COLO668 (cell line): ENCODE measurements at regions not wholly inside any gene's neighbourhood (a gene's known extent, or its start where the extent isn't known, plus 50 kb on each side); places are given as distances from the start of the nearest gene placed in this dataset.

ENCODE experiments used
- DNase-seq: peaks from one replicate; lab custom pipeline; 2025; ENCODE audit not compliant: unreplicated experiment; lab: John Stamatoyannopoulos, UW

DNA sequence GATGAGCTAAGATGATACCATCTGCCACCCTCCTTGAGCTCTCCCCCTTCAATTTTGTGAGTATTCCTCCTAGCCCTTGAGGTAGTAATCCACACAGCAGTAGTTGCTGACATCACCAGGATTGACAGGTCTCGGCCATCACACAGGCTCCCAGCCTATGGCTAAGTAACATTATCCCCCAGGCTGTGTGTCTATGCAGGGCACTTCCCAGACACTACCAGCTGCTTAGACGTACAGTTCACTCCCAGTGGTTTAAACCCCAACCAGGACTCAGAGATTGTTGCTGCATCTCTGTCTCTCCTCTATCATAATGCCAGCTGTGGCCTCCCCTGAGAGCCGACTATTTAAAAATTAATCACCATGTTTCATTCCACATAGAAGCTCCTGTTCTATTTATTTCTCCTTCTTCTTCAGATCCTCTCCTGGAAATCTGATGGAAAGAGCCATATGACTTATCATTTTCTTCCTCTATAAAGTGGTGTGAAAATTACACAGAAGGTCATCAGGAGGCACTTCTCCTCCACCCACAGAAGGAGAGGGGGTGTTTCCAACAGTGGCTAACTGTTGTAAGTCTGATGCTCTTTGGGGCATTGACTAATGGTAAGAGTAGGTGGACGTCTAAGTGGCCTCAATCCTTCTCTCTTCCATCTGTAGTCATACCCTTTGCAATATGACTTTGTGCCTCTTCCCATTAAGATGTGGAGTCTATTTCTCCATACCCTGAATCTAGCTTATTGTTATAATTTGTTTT, 396.3 kb downstream of the SETD4 start:
- no peak for DNase-seq

DNA sequence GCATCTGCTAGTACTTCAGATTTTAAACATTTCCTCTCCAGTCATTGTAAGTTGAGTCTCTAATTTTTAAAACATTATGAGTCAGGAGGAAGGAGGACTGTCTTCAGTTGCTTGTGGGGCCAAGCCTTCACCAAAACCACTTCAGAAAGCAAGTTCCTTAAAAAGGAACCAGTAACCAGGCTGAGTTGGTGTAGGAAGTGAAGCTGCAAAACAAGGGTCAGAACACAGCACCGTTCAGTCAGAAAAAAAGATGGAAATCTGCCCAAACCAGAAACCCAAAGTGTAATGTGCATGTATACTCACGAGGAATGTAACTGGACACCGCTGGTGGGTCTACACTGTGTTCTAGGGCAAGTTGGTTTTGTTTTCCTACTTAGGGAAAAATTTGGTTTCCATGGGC, 402.1 kb downstream of the SETD4 start:
- no peak for DNase-seq

DNA sequence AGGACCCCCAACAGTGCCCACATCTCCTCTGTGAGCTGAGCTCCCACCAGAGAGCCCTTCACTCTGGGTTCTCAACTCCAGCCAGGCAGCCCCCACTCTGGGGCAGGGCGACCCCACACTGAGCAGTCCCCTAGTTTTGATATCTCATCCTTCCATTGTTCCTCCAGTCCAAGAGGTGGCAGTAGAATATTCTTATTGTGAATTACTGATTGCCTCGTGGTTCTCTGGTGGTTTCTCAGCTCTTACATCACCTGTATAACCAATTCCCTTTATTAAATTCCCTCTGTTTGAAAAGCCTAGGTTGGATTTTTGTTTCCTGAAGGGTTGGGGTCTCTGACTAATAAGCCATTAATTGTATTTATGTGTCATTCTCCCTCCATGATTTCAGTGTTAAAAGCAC, 407.5 kb downstream of the SETD4 start:
- no peak for DNase-seq

DNA sequence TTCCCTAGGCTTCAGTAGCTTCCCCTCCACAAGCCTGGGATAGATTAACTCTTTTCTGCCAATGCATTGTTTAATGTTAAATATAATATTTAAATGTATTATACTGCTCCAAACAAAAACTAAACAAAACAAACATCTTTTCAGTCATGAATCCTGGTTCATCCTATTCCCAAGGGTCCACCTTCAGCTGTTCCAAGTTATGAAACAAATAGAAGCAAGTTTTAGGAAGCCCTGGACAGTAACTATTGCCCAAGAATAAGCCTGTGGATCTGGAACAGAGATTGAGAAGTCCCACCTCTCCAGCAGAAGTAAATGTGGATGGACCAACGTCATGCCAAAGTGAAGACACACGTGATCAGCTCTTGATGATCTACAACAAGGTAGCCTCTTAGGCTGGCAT, 408.1 kb downstream of the SETD4 start:
- no peak for DNase-seq

DNA sequence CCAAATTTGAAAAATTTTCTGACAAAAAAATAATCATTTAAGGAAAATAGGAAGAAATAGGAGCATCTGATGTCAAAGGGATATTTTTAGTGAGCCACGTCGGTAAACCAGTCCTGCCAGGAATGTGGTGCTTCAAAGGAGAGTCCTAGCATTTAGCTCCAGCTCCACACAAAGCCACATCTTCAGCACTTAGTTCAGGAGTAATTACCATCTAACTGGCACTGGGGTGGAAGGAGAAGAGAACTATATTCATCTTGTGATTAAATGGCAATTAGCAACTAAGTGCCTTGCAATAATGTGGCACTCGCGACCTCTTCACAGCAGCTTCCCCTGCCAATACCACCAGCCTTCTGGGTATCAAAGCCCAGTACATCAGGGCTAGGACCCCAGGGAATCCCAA, 409.1 kb downstream of the SETD4 start:
- DNase-seq = no peak

DNA sequence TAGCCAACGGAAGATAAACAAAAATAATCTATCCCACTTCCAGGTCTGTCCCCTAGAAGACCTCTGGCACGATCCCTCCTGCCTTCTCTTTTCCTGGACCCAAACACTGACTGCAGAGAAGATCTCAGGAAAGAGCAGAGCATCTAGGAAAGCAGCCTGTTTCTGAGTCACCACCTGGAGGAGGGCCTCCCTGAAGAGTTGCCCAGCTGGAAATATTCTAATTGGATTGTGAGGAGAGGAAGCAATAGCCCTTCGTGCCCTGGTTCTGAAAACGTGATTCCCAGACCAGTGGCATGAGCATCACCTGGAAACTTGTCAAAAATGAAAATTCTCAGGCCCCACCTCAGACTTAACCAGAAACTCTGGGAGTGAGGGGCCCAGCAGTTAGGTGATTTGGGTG, 411.1 kb downstream of the SETD4 start:
- DNase-seq = no peak

DNA sequence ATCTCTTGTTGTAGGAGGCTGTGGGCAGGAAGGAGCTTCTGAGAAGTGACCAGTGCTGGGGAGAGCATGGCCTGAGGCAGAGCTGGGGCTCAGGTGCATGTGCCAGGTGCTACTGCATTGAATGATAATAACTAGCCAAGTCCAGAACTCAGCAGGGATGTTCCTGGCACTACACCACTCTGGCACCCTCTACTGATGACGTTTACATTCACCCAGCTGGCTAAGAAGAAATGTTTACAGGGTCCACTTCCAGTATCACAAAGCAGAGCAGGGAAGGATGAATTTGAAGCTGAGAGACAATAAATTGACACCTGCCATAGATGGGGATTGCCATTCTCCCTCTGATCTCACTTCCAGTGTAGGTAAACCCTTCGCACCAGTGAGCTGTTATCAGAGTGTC, 411.8 kb downstream of the SETD4 start:
- peak; percentile 70 for DNase-seq

DNA sequence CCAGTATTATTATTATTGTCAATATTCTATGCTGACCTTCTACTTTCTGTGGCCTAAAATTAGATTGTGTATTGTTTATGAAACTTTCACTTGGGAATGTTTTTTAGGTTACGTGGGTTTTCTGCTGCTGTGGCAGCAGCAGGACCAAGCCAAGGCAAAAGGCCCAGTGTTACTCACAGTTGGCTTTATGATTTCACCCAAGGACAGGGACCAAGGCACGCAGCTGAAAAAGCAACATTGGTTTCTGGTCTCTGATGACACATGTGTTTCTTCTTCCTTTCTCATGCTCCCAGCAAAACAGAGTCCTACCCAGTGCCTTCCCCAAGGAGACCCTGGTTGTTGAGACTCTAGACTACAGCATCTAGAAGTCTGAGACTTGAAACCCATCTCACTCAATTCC, 413.7 kb downstream of the SETD4 start:
- DNase-seq = no peak

DNA sequence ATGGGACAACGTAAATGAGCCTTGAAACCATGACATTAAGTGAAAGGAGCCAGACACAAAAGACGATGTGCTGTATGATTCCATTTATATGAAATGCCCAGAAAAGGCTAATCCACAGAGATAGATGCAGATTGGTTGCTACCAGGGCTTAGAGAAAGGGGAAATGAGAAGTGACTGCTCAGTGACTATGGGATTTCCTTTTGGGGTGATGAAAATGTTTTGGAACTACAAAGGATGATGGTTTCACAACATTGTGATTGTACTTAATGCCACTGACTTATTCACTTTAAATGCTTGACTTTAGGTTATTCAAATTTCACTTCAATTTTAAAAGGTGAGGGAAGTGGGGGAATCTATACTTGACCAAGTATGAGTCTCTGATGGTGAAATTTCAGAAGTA, 414.3 kb downstream of the SETD4 start:
- DNase-seq = no peak

DNA sequence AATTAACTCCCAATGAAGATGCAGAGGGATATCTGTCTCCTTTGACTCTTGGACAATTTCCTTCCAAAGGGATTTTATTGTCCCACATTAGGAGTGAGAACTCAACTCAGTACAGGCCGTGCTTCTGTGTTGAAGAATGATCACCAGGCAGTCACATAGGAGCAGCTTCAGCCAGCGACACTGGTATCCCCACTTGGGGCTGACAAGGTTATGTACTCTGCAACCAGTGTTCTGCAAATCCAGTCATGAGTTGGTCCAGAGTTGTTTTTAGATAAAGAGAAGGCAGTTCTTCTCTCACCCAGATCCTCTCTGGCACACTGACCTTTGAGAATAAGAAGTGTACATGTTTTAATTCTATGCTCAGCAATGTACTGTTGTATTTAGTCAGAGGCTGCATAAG, 415.8 kb downstream of the SETD4 start:
- DNase-seq = no peak

DNA sequence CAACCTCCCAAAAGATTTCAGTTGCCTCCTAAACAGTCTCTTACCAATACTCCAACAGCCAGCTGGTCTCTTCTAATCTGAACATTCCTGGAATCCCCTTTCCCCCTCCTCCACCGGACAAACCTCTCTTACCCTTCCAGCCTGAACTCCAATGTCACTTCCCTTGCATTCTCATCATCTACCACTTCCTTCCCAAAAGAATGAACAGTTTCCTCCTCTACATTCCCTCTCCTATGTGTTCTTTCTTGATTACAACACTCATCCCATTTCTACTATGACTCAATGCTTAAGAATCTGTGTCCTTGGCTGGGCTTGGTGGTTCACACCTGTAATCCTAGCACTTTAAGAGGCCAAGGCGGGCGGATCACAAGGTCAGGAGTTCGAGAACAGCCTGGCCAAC, 417.1 kb downstream of the SETD4 start:
- no peak for DNase-seq

DNA sequence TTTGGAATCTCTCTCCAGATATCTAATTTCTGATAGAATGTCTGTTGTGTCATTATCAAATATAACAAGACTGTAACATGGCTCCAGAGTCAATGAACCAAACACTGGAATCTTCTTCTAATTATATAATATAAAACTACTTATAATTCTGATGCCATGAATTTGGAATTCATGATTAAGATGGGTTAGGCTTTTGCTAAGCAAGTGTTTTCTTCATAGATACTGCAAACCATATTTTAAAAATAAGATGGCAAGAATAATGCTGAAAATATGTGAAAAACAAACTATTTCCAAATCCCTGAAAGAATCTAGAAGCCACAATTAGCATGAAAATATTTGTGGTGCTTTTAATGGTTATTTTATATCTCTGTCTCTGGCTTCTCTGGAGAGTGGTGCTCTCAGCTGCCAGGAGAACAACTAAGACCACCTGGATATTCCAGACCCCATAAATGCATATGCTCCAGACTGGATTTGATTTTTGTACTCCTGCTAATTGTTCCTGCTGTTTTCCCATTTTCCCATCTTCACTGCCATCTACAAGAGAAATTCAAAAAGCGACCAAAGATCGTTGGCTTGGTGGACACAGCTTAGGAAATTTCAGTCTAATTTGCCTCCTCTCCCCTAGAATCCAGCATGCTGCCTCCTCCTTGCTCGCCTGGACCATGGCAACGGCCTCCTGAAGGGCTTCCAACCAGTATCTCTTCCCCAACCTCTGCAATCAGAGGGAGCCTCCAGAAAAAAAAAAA, 418.9 kb downstream of the SETD4 start:
- DNase-seq = no peak

DNA sequence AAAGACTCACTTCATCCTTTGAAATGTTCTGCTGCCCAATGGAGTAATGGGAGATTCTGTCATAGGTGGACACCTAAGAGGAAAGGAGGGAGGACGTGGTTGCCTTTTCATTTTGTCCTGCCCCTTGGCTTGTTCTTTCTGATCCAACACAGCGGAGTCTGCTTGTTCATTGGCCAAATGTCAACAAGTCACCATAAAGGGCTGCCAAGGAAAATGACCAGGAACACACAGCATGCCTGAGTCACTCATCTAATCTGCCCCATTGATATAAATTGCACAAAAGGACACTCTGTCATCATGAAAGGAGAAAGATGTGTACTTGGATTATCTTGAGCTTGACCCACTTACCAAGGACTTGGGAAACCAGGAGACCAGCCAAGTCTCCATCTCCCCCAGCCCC, 422.9 kb downstream of the SETD4 start:
- no peak for DNase-seq

DNA sequence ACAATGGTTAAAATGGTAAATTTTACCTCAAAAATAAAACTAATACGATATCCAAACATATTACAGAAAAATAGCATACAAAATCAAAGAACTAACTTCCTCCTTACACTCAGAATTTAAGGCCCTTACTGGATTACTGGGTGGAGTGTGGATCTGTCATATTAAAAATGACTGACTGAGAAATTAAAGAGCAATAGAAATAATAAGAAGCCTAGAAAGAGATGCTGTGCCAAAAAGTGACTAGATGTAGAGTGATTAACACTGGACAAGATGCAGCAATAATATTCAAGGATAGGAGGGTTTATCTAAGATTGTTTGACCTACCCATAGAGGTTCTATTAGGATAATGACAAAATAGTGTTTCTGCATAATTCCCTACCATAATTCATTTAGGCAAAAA, 424.3 kb downstream of the SETD4 start:
- no peak for DNase-seq

DNA sequence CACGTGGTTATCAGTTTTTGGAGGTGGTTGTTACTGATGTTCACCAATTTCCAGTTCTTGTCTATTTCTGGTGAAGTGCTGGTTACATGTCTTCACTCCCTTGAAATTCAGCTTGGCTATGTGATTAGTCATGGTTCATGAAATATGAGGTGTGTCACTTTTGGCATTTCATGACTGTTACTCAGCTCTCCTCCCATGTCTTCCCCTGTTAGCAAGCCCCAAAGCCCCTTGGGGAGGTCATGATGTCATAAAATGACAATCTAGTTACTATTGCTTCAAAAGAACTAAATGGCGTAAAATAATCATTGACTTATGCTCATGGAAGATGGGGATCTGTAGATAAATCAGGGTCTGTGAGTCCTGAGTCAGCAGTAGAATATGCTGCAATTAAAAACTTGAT, 425.1 kb downstream of the SETD4 start:
- DNase-seq = no peak

DNA sequence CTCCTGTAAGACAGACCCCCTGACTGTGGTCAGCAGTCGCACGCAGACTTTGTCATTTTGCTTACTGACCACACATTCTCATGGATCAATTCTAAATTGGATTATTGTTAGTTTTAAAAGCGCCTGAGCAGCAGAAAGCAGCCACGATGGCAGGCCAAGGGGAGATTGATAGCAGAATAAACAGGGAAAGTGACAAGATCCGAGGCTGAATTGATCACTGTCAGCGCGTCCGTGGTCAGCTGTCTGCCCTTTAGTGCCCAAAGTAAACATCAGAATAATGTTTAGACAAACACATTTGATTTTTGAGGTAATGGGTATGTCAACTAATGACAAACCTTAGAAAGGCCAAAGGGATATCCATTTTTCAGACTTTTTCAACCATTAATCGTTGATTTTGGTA, 426.8 kb downstream of the SETD4 start:
- no peak for DNase-seq

DNA sequence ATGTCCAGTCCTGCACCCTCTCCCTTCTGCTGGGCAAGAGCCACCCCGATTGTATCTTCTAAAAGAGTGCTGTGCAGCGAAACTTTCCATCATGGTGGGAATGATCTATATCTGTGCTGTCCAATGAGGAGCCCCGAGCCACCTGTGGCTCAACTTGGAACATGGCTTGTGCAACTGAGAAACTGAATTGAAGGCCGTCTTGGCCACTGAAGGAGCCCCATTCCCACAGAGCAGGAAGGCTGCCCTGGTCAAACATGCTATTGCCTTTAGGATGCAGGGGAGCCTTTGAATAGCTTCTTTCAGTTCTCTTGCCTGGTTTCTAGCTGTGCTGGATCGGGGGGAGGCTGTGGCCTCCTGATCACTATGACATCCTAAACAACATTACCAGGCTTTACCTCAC, 427.6 kb downstream of the SETD4 start:
- no peak for DNase-seq

DNA sequence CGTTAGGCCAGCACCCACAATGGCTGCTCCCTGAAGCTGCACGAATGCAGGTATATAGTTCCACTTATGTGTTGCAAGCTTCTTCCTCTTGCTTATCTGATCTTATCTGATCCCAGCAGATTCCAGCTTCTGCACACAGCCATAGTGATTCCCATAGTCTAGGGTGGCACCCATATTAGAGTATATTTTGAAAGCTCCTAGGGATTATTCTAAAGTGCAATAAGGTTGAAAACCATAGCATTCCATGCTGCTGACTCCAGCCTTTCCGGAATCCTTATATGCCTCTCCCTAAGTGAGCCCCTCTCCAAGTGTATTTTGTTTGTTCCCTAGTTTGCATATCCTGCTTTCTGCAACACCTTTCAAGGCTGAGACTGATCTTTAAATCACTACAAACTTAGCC, 432.0 kb downstream of the SETD4 start:
- no peak for DNase-seq

DNA sequence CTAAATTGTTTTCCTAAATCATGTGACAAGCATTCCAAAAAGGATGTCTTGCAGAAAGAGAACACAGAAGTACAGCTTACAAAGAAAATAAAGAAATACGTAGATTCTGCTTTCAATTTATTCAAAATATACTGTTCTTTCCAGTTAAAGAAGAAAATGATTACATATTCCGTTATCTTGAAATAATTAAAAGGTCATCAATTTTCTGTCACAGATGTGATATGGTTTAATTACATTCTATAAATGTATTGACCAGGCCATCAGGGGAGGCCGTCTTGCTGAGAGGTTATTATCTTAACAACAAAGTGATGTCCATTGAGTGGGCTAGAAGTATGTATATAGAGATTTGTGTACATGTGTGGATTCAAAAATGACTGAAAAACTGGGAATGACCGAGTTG, 432.9 kb downstream of the SETD4 start:
- no peak for DNase-seq

DNA sequence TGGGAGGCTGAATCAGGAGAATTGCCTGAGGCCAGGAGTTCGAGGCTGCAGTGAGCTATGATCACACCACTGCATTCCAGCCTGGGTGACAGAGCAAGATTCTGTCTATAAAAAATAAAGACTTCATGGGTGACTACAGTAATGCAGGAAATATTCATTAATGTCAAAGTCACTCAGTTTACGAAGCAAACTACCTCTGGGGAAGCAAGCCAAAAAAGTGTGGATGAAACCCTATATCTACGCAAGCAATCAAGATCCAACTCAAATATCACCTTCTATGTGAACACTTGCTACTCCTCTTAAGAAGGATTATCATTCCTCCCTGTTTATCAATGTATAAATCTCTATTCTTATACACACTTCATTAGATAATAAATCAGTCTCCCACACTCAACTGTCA, 434.8 kb downstream of the SETD4 start:
- DNase-seq = no peak

DNA sequence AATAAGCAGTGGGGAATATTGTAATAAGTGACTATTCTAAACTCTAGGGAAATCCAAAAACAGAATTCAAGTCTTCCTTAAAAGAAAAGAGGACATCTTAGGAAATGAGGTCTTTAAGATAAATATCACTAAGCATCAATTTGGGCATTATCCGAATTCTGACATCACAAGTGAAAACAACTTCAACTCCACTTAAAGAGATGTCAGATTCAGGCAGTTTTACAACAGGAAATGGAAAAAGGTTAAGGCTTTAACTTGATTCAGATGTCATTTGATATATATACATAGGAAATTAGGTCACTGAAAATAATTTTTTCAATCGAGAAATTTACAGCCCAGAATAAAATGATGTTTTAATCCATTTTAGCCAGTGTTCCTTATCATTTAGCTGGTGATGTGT, 435.4 kb downstream of the SETD4 start:
- DNase-seq = no peak

DNA sequence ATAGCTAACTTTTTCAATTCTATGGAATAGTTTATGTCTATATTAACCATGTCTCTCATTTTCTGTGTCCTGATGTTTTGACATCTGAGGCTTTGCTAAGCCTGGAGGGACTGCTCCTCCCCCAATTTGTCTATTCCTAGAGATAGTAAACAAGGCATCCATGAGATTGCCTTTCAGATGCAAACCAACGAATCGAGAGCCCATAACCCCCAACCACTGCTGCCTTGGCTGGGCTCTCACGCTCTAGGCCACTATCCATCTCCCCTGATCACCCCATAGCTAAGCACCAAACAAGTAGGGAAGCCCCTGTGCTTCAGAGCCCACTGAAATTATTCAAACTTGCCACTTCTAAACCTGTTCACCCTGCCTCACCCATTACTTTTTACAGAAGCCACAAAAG, 437.7 kb downstream of the SETD4 start:
- DNase-seq = no peak

DNA sequence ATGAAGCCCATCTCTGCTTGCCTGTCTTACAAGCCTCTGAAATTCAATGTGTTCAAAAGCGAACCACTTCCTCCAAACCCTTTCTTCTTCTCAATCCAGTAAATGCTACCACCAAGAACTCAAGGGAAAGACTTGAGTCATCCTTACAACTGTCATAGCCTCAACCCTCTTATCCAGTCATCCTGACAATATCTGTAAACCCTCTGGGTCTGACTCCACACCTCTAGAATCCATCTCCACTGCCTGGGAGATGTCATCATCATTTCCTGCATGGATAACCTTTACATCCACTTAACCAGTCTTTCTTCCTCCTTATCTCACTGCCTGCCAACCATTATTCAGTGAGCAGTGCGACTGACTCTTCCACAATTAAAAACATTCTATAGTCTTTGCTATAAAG, 441.1 kb downstream of the SETD4 start:
- no peak for DNase-seq
